ENCODE measurements at regions not wholly inside any gene's neighbourhood (a gene's known extent, or its start where the extent isn't known, plus 50 kb on each side); places are given as distances from the start of the nearest gene placed in this dataset.

DNA sequence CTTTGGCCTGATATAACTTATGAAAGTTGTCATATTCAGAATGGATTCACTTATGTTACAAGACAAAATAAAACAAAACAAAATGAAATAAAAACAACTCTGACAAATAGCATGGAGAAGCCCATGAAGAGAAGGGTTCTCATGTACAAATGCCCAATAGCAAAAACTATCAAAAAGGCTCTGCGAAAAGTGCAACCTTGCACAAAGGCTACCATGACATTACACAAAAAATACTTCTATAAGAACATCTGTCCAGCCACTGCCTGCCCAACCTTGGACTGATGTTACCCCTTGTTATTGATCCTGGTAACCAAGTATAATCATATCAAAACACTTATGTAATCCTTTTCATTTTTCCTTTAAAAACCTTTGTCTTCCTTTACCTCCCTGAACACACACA lies 213.0 kb downstream of the ATP23 start:
- TF ChIP-seq, protein P1, sequence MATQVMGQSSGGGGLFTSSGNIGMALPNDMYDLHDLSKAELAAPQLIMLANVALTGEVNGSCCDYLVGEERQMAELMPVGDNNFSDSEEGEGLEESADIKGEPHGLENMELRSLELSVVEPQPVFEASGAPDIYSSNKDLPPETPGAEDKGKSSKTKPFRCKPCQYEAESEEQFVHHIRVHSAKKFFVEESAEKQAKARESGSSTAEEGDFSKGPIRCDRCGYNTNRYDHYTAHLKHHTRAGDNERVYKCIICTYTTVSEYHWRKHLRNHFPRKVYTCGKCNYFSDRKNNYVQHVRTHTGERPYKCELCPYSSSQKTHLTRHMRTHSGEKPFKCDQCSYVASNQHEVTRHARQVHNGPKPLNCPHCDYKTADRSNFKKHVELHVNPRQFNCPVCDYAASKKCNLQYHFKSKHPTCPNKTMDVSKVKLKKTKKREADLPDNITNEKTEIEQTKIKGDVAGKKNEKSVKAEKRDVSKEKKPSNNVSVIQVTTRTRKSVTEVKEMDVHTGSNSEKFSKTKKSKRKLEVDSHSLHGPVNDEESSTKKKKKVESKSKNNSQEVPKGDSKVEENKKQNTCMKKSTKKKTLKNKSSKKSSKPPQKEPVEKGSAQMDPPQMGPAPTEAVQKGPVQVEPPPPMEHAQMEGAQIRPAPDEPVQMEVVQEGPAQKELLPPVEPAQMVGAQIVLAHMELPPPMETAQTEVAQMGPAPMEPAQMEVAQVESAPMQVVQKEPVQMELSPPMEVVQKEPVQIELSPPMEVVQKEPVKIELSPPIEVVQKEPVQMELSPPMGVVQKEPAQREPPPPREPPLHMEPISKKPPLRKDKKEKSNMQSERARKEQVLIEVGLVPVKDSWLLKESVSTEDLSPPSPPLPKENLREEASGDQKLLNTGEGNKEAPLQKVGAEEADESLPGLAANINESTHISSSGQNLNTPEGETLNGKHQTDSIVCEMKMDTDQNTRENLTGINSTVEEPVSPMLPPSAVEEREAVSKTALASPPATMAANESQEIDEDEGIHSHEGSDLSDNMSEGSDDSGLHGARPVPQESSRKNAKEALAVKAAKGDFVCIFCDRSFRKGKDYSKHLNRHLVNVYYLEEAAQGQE (IDR thresholded peaks at IDR 0.05; ENCODE audit: insufficient read depth in 1 of 2, low read depth in 2 of 2, low read length in 1 of 2): no peak
- TF ChIP-seq, protein P2, sequence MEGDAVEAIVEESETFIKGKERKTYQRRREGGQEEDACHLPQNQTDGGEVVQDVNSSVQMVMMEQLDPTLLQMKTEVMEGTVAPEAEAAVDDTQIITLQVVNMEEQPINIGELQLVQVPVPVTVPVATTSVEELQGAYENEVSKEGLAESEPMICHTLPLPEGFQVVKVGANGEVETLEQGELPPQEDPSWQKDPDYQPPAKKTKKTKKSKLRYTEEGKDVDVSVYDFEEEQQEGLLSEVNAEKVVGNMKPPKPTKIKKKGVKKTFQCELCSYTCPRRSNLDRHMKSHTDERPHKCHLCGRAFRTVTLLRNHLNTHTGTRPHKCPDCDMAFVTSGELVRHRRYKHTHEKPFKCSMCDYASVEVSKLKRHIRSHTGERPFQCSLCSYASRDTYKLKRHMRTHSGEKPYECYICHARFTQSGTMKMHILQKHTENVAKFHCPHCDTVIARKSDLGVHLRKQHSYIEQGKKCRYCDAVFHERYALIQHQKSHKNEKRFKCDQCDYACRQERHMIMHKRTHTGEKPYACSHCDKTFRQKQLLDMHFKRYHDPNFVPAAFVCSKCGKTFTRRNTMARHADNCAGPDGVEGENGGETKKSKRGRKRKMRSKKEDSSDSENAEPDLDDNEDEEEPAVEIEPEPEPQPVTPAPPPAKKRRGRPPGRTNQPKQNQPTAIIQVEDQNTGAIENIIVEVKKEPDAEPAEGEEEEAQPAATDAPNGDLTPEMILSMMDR (IDR thresholded peaks at IDR 0.05): no peak
- TF ChIP-seq POLR2AphosphoS5 (IDR thresholded peaks at IDR 0.05; ENCODE audit: low read depth, low read length) (no peak), SIN3A (IDR thresholded peaks at IDR 0.05; ENCODE audit: borderline replicate concordance, insufficient read depth, low read depth, low read length) (no peak), TCF7L2 (IDR thresholded peaks at IDR 0.05; ENCODE audit: low read depth, low read length) (no peak)
- Histone ChIP-seq H3K27ac (ENCODE audit: low read length) (no peak overlapping the region), H3K36me3 (ENCODE audit: control insufficient read depth, insufficient read depth, low read length) (no peaks in the 10 kb centered on the region), H3K27me3 (ENCODE audit: control insufficient read depth, insufficient read depth, low read length) (no peaks in the 10 kb centered on the region; the same call in 1 of the 2 replicates), H3K4me1 (ENCODE audit: control insufficient read depth, insufficient read depth, low read length) (no peaks in the 10 kb centered on the region), H3K4me3 (ENCODE audit: low read depth in 2 of 2, low read length in 2 of 2) (no peak overlapping the region), H3K9me3 (ENCODE audit: control insufficient read depth, insufficient read depth, low read depth, low read length) (no peaks in the 10 kb centered on the region)
- CTCF ChIA-PET: no interaction called here
- intact Hi-C loops (cut with micrococcal nuclease; ENCODE audit: unreplicated experiment): no loop called here
- POLR2A ChIA-PET: no interaction called here
- DNase-seq (ENCODE audit: low read depth, low spot score): no peak
- in situ Hi-C loops (cut with HindIII; ENCODE audit: low pct_unique_long_range_greater_than_20kb, low sequenced_read_pairs): no loop called here
- BruUV-seq (replicated peaks): no TSS peak
- ATAC-seq: no peak

DNA sequence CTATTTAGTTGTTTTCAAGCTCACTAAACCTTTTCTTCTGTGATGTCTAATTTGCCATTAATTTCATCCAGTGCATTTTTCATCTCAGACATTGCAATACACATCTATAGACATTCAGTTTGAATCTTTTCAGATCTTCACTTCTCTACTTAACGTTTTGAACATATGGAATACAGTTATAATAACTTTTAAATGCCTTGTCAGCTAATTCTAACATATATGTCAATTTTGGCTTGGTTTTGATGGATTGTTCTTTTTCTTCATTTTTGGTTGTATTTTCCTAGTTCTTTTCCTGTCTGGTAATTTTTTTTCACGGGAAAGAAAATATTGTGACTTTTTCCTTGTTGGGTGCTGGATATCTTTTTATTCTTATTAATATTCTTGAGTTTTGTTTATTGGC lies 215.3 kb downstream of the ATP23 start:
- no peaks in the 10 kb centered on the region; the same call in 1 of the 2 replicates for H3K27me3 ChIP-seq (ENCODE audit: control insufficient read depth, insufficient read depth, low read length)
- ChIA-PET POLR2A (no interaction called here), CTCF (no interaction called here)
- intact Hi-C loops (cut with micrococcal nuclease; ENCODE audit: unreplicated experiment): no loop called here
- H3K4me3 ChIP-seq (ENCODE audit: low read depth in 2 of 2, low read length in 2 of 2): no peak overlapping the region
- no TSS peak for BruUV-seq (replicated peaks)
- H3K27ac ChIP-seq (ENCODE audit: low read length): no peak overlapping the region
- H3K4me1 ChIP-seq (ENCODE audit: control insufficient read depth, insufficient read depth, low read length): no peaks in the 10 kb centered on the region
- no peak for DNase-seq (ENCODE audit: low read depth, low spot score)
- TF ChIP-seq, protein P2 (IDR thresholded peaks at IDR 0.05): no peak
- TF ChIP-seq POLR2AphosphoS5 (IDR thresholded peaks at IDR 0.05; ENCODE audit: low read depth, low read length) (no peak), SIN3A (IDR thresholded peaks at IDR 0.05; ENCODE audit: borderline replicate concordance, insufficient read depth, low read depth, low read length) (no peak), TCF7L2 (IDR thresholded peaks at IDR 0.05; ENCODE audit: low read depth, low read length) (no peak)
- TF ChIP-seq, protein P1 (IDR thresholded peaks at IDR 0.05; ENCODE audit: insufficient read depth in 1 of 2, low read depth in 2 of 2, low read length in 1 of 2): no peak
- in situ Hi-C loops (cut with HindIII; ENCODE audit: low pct_unique_long_range_greater_than_20kb, low sequenced_read_pairs): no loop called here
- ATAC-seq: no peak
- no peaks in the 10 kb centered on the region for H3K36me3 ChIP-seq (ENCODE audit: control insufficient read depth, insufficient read depth, low read length)
- H3K9me3 ChIP-seq (ENCODE audit: control insufficient read depth, insufficient read depth, low read depth, low read length): no peaks in the 10 kb centered on the region

Measured in Panc1 (cell line).